ENCODE measurements at regions not wholly inside any gene's neighbourhood (a gene's known extent, or its start where the extent isn't known, plus 50 kb on each side); places are given as distances from the start of the nearest gene placed in this dataset.
"Not testable (repeated sequence)": the region's sequence is repeated elsewhere in the genome, so short reads cannot be mapped to it uniquely, and the experiment has no call there.

DNA sequence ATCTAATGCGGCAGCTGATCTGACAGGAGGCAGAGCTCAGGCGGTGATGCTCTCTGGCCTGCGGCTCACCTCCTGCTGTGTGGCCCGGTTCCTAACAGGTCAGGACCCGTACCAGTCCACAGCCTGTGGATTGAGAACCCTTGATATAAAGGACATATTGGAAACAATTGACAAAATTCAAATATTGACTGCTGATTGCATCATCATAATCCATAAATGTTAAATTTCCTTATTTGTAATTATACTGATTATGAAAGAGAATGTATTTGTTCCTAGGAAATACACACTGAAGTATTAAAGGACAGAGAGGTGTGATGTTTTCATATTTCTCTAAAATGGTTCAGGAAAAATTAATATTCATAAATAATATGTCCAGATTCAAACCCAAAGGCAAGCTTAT, 63.8 kb upstream of the SRD5A2 start:
- no peak for DNase-seq (ENCODE audit: low spot score)
- Histone ChIP-seq H3K79me2 (ENCODE audit: low read depth) (no peaks in the 10 kb centered on the region), H3K4me1 (no peaks in the 10 kb centered on the region), H3K9me3 (ENCODE audit: low read depth) (no peaks in the 10 kb centered on the region), H3K4me3 (no peak overlapping the region), H3K27me3 (peaks cover 33% of the 10 kb centered on the region), H3F3A (ENCODE audit: low read depth) (no peaks in the 10 kb centered on the region), H4K20me1 (ENCODE audit: low read depth) (no peaks in the 10 kb centered on the region), H3K9ac (no peak overlapping the region), H3K27ac (no peak overlapping the region), H3K4me2 (no peak overlapping the region), H2AFZ (replicated peaks) (no peak overlapping the region), H3K36me3 (no peaks in the 10 kb centered on the region)
- TF ChIP-seq, protein P1, sequence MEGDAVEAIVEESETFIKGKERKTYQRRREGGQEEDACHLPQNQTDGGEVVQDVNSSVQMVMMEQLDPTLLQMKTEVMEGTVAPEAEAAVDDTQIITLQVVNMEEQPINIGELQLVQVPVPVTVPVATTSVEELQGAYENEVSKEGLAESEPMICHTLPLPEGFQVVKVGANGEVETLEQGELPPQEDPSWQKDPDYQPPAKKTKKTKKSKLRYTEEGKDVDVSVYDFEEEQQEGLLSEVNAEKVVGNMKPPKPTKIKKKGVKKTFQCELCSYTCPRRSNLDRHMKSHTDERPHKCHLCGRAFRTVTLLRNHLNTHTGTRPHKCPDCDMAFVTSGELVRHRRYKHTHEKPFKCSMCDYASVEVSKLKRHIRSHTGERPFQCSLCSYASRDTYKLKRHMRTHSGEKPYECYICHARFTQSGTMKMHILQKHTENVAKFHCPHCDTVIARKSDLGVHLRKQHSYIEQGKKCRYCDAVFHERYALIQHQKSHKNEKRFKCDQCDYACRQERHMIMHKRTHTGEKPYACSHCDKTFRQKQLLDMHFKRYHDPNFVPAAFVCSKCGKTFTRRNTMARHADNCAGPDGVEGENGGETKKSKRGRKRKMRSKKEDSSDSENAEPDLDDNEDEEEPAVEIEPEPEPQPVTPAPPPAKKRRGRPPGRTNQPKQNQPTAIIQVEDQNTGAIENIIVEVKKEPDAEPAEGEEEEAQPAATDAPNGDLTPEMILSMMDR (IDR thresholded peaks at IDR 0.05), result no peak
- TF ChIP-seq EZH2phosphoT487 (IDR thresholded peaks at IDR 0.05) (no peak), EZH2 (IDR thresholded peaks at IDR 0.05) (no peak)
- Mint-ChIP-seq H3K27ac (no peak overlapping the region), H3K4me3 (no peak overlapping the region), H3K36me3 (no peaks in the 10 kb centered on the region), H3K27me3 (ENCODE audit: insufficient read depth, low read depth) (no peaks in the 10 kb centered on the region), H3K4me1 (no peaks in the 10 kb centered on the region), H3K9me3 (no peaks in the 10 kb centered on the region)

- no peak for TF ChIP-seq EZH2 (IDR thresholded peaks at IDR 0.05)
- TF ChIP-seq, protein P1 (IDR thresholded peaks at IDR 0.05), result no peak
- TF ChIP-seq EZH2phosphoT487 (IDR thresholded peaks at IDR 0.05), result no peak
- Histone ChIP-seq H3K4me3 (no peak overlapping the region), H3K4me2 (no peak overlapping the region), H3K27me3 (peaks cover 39% of the 10 kb centered on the region), H4K20me1 (ENCODE audit: low read depth) (no peaks in the 10 kb centered on the region), H2AFZ (replicated peaks) (no peak overlapping the region), H3K9me3 (ENCODE audit: low read depth) (no peaks in the 10 kb centered on the region), H3K4me1 (no peaks in the 10 kb centered on the region), H3F3A (ENCODE audit: low read depth) (no peaks in the 10 kb centered on the region), H3K79me2 (ENCODE audit: low read depth) (no peaks in the 10 kb centered on the region), H3K27ac (no peak overlapping the region), H3K36me3 (no peaks in the 10 kb centered on the region), H3K9ac (no peak overlapping the region)
- Mint-ChIP-seq H3K4me1 (no peaks in the 10 kb centered on the region), H3K27me3 (ENCODE audit: insufficient read depth, low read depth) (peaks cover 2% of the 10 kb centered on the region), H3K27ac (no peak overlapping the region), H3K36me3 (no peaks in the 10 kb centered on the region), H3K9me3 (no peaks in the 10 kb centered on the region), H3K4me3 (no peak overlapping the region)
- no peak for DNase-seq (ENCODE audit: low spot score)
These were observed 62.0 kb upstream of the SRD5A2 start for GRCh38 chr2:31642707-31643106.

- H3K4me1 Mint-ChIP-seq; H3K9me3 ChIP-seq (ENCODE audit: low read depth); H3K9me3 Mint-ChIP-seq; H4K20me1 ChIP-seq (ENCODE audit: low read depth); H3K36me3 Mint-ChIP-seq; H3K27ac ChIP-seq; H3K4me3 Mint-ChIP-seq; H3F3A ChIP-seq (ENCODE audit: low read depth); H3K4me1 ChIP-seq; H3K4me2 ChIP-seq; DNase-seq (ENCODE audit: low spot score); H3K4me3 ChIP-seq; H3K27me3 Mint-ChIP-seq (ENCODE audit: insufficient read depth, low read depth); H3K27ac Mint-ChIP-seq; H3K9ac ChIP-seq; H3K36me3 ChIP-seq; H3K27me3 ChIP-seq; H3K79me2 ChIP-seq (ENCODE audit: low read depth); H2AFZ ChIP-seq (replicated peaks): not testable (repeated sequence)
These were observed 51.5 kb upstream of the SRD5A2 start for GRCh38 chr2:31632201-31632600.
